DMS79 (cell line): ENCODE measurements at regions not wholly inside any gene's neighbourhood (a gene's known extent, or its start where the extent isn't known, plus 50 kb on each side); places are given as distances from the start of the nearest gene placed in this dataset.
"Not testable (repeated sequence)": the region's sequence is repeated elsewhere in the genome, so short reads cannot be mapped to it uniquely, and the experiment has no call there.

Source experiments
- DNase-seq: peaks from one replicate; lab custom pipeline; 2025; lab: John Stamatoyannopoulos, UW

- DNase-seq, result no peak
Observed at GRCh38 chr12:92061061-92061460, 84.6 kb downstream of the BTG1 start.

- no peak for DNase-seq
Observed at GRCh38 chr12:92059960-92060359, 85.7 kb downstream of the BTG1 start.

- no peak for DNase-seq
Observed at GRCh38 chr12:92058664-92059063, 87.0 kb downstream of the BTG1 start.

- not testable (repeated sequence) for DNase-seq
Observed at GRCh38 chr12:92056756-92057155, 88.9 kb downstream of the BTG1 start.

GRCh38 chr12:92056290-92056689 lies 89.4 kb downstream of the BTG1 start:
- DNase-seq, result no peak

GRCh38 chr12:92055877-92056276 lies 89.8 kb downstream of the BTG1 start:
- DNase-seq, result no peak

GRCh38 chr12:92051441-92051840 lies 94.2 kb downstream of the BTG1 start:
- no peak for DNase-seq

GRCh38 chr12:92049403-92049802 lies 96.2 kb downstream of the BTG1 start:
- DNase-seq, result no peak

- no peak for DNase-seq
Observed at GRCh38 chr12:92047393-92047826, 98.2 kb downstream of the BTG1 start.

GRCh38 chr12:92046557-92047392 lies 98.9 kb downstream of the BTG1 start:
- no peak for DNase-seq

GRCh38 chr12:92045852-92046251 lies 99.8 kb downstream of the BTG1 start:
- no peak for DNase-seq

- no peak for DNase-seq
Observed at GRCh38 chr12:92044435-92044834, 101.2 kb downstream of the BTG1 start.

GRCh38 chr12:92042791-92043531 lies 102.7 kb downstream of the BTG1 start:
- no peak for DNase-seq

GRCh38 chr12:92041742-92042141 lies 103.9 kb downstream of the BTG1 start:
- DNase-seq, result no peak

- DNase-seq, result no peak
Observed at GRCh38 chr12:92039046-92039445, 106.6 kb downstream of the BTG1 start.

GRCh38 chr12:92038476-92038875 lies 107.2 kb downstream of the BTG1 start:
- no peak for DNase-seq

GRCh38 chr12:92036771-92037453 lies 108.7 kb downstream of the BTG1 start:
- DNase-seq, result no peak

- no peak for DNase-seq
Observed at GRCh38 chr12:92036061-92036620, 109.5 kb downstream of the BTG1 start.

- DNase-seq, result no peak
Observed at GRCh38 chr12:92035477-92035876, 110.2 kb downstream of the BTG1 start.

GRCh38 chr12:92034858-92035401 lies 110.7 kb downstream of the BTG1 start:
- DNase-seq, result peak; percentile 89

- DNase-seq, result no peak
Observed at GRCh38 chr12:92034083-92034482, 111.6 kb downstream of the BTG1 start.

- DNase-seq, result no peak
Observed at GRCh38 chr12:92032965-92033364, 112.7 kb downstream of the BTG1 start.
